Colonic mucosa (tissue), 4 donors: ENCODE measurements at regions not wholly inside any gene's neighbourhood (a gene's known extent, or its start where the extent isn't known, plus 50 kb on each side); places are given as distances from the start of the nearest gene placed in this dataset.

Experiments
- DNase-seq: peaks from one replicate; pipeline ENCODE4 v3.0.0-alpha.2; 2020
- H3K27ac ChIP-seq: fragments of 200-600 bp; one replicate; pipeline ENCODE4 v1.8.0; 2021
- H3K27me3 ChIP-seq: fragments of 200-600 bp; one replicate; pipeline ENCODE4 v1.8.0; 2021
- H3K36me3 ChIP-seq: fragments of 200-600 bp; one replicate; pipeline ENCODE4 v1.8.0; 2021
- H3K4me1 ChIP-seq: fragments of 200-600 bp; one replicate; pipeline ENCODE4 v1.8.0; 2021; ENCODE audit warnings: mild to moderate bottlenecking
- H3K4me3 ChIP-seq: fragments of 200-600 bp; one replicate; pipeline ENCODE4 v1.8.0; 2021
- H3K9ac ChIP-seq, 2 donors: one replicate each; pipeline ENCODE4 v1.7.0; 2013; ENCODE audit warnings: control low read depth in 2 of 2, low read depth in 2 of 2, low read length in 2 of 2
- H3K9me3 ChIP-seq: fragments of 200-600 bp; one replicate; pipeline ENCODE4 v1.8.0; 2021
- intact Hi-C: fragments of 100-400 bp; cut with DNase I; formaldehyde crosslinking; loops from one replicate; pipeline ENCODE4 v1.14.1; 2022
- TF ChIP-seq, protein P1 (sequence below): fragments of 200-600 bp; IDR thresholded peaks from one replicate; pipeline ENCODE4 v1.8.0; 2022; ENCODE audit warnings: antibody characterized with exemption, mild to moderate bottlenecking
- donor health status: healthy.
- donor health status: DM: no; HTN: no; CAD: no.
- donor health status: DM: no; HTN: no; CAD: no.

GRCh38 chr16:35142147-35142808, 1682.9 kb downstream of the TP53TG3F start:
- Histone ChIP-seq H3K4me3 (no peak overlapping the region), H3K9me3 (no peaks in the 10 kb centered on the region), H3K36me3 (no peaks in the 10 kb centered on the region), H3K4me1 (no peaks in the 10 kb centered on the region), H3K27me3 (no peaks in the 10 kb centered on the region), H3K27ac (no peak overlapping the region), H3K9ac (no peak overlapping the region)
- no peak for DNase-seq
- intact Hi-C loops = no loop called here
- TF ChIP-seq, protein P1, sequence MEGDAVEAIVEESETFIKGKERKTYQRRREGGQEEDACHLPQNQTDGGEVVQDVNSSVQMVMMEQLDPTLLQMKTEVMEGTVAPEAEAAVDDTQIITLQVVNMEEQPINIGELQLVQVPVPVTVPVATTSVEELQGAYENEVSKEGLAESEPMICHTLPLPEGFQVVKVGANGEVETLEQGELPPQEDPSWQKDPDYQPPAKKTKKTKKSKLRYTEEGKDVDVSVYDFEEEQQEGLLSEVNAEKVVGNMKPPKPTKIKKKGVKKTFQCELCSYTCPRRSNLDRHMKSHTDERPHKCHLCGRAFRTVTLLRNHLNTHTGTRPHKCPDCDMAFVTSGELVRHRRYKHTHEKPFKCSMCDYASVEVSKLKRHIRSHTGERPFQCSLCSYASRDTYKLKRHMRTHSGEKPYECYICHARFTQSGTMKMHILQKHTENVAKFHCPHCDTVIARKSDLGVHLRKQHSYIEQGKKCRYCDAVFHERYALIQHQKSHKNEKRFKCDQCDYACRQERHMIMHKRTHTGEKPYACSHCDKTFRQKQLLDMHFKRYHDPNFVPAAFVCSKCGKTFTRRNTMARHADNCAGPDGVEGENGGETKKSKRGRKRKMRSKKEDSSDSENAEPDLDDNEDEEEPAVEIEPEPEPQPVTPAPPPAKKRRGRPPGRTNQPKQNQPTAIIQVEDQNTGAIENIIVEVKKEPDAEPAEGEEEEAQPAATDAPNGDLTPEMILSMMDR = no peak

GRCh38 chr16:35142809-35143192, 1683.4 kb downstream of the TP53TG3F start:
- Histone ChIP-seq H3K4me1 (no peaks in the 10 kb centered on the region), H3K27me3 (no peaks in the 10 kb centered on the region), H3K4me3 (no peak overlapping the region), H3K27ac (no peak overlapping the region), H3K9me3 (no peaks in the 10 kb centered on the region), H3K36me3 (no peaks in the 10 kb centered on the region), H3K9ac (no peak overlapping the region)
- intact Hi-C loops = no loop called here
- DNase-seq = no peak
- TF ChIP-seq, protein P1 = no peak

- Histone ChIP-seq H3K36me3 (no peaks in the 10 kb centered on the region), H3K4me3 (no peak overlapping the region), H3K27me3 (no peaks in the 10 kb centered on the region), H3K4me1 (no peaks in the 10 kb centered on the region), H3K9ac (no peak overlapping the region), H3K9me3 (no peaks in the 10 kb centered on the region), H3K27ac (no peak overlapping the region)
- intact Hi-C loops = no loop called here
- TF ChIP-seq, protein P1 = no peak
- DNase-seq = no peak
These were observed 1685.0 kb downstream of the TP53TG3F start for GRCh38 chr16:35144212-35144932.

DNA sequence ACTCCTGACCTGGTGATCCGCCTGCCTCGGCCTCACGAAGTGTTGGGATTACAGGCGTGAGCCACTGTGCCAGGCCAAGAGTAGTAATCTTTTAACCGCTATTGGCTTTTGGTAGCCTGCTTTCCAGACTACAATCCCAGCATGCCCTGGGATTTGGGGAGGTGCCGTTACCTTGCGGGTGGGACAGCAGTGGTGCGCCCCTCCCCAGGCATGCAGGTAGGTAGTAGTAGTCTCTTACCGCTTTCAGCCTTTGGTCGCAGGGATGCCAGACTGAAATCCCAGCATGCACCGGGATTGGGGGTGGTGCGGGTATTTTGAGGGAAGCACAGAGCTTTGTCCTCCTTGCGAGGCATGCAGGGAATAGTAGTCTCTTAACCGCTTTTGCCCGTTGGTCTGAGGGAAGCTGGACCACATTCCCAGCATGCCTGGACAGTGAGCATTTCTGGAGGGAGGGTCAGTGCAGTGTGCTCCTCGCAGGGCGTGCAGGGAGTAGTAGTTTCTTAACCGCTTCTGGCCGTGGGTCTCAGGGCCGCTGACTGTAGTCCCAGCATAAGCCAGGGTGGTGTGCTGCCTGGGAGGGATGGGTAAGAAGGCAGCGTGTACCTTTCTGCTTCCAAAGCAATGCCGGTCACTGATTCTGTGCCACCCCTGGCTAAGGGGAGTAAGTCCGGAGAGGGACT, 1686.8 kb downstream of the TP53TG3F start:
- H3K4me1 ChIP-seq = no peaks in the 10 kb centered on the region
- TF ChIP-seq, protein P1 = no peak
- intact Hi-C loops = no loop called here
- no peak for DNase-seq
- H3K36me3 ChIP-seq = no peaks in the 10 kb centered on the region
- H3K9me3 ChIP-seq = no peaks in the 10 kb centered on the region
- no peak overlapping the region for H3K9ac ChIP-seq
- no peaks in the 10 kb centered on the region for H3K27me3 ChIP-seq
- H3K4me3 ChIP-seq = no peak overlapping the region
- no peak overlapping the region for H3K27ac ChIP-seq

DNA sequence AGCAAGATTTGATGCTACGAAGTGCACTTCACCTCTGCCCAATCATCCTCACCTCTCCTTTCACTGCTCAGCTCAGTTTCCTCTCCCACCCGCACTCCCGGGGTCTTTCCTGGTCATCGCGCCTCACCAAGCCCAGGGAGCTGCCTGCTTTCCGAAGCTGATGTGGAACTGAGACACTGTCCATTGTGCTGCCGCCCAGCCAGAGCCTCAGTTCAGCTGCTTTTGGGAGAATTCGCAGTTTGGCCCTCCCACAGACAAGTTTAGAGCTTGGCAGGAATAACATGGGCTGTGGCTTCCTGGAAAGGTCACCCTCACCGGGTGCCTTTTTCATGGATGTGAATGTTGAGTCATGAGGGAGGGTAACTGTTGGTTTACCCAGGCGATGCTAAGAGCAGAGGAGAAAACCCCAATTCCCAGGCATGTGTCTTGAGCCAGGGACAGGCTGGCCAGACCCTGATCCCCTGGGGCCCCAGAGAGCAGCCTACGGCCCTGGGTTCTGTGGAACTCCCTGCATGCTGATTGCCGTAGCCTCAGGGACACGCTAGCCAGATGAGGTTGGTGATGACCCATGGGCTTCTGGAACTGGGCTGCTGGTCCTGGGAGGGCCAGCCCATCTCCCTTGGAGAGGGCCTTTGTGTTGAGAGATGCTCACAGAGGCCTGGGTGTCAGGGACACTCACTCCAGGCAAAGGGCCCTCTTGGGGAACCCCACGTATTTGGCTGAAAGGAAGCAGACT, 1687.5 kb downstream of the TP53TG3F start:
- Histone ChIP-seq H3K27ac (no peak overlapping the region), H3K9ac (no peak overlapping the region), H3K9me3 (no peaks in the 10 kb centered on the region), H3K36me3 (no peaks in the 10 kb centered on the region), H3K4me3 (no peak overlapping the region), H3K4me1 (no peaks in the 10 kb centered on the region), H3K27me3 (no peaks in the 10 kb centered on the region)
- DNase-seq = no peak
- intact Hi-C loops = no loop called here
- TF ChIP-seq, protein P1 = no peak
